GDM1 (cell line): ENCODE measurements at regions not wholly inside any gene's neighbourhood (a gene's known extent, or its start where the extent isn't known, plus 50 kb on each side); places are given as distances from the start of the nearest gene placed in this dataset.
A peak's percentile ranks its signal among the peaks of the same experiment; 100 is the strongest.

Experiments used
- DNase-seq: peaks from one replicate; lab custom pipeline; 2025; lab: John Stamatoyannopoulos, UW

- no peak for DNase-seq
Observed at GRCh38 chr12:90029317-90029716, 320.7 kb upstream of the ATP2B1 start.

GRCh38 chr12:90028635-90029051, 320.0 kb upstream of the ATP2B1 start:
- DNase-seq = no peak

GRCh38 chr12:90027889-90028634, 319.4 kb upstream of the ATP2B1 start:
- DNase-seq = no peak

GRCh38 chr12:90027041-90027440, 318.4 kb upstream of the ATP2B1 start:
- DNase-seq = no peak

DNA sequence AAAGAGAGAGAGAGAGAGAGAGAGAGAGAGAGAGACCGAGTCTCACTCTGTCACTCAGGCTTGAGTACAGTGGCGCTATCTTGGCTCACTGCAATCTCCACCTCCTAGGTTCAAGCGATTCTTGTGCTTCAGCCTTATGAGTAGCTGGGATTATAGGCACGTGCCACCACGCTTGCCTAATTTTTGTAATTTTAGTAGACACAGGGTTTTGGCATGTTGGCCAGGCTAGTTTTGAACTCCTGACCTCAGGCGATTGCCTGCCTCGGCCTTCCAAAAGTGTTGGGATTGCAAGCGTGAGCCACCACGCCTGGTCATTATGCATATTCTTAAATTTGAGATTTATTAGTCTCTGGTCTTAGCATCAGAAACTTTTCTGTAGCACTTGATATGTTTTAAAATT, 317.9 kb upstream of the ATP2B1 start:
- no peak for DNase-seq

GRCh38 chr12:90024262-90024661, 315.6 kb upstream of the ATP2B1 start:
- DNase-seq = no peak

- no peak for DNase-seq
Observed at GRCh38 chr12:90023207-90023900, 314.7 kb upstream of the ATP2B1 start.

GRCh38 chr12:90021795-90022440, 313.3 kb upstream of the ATP2B1 start:
- DNase-seq = no peak

DNA sequence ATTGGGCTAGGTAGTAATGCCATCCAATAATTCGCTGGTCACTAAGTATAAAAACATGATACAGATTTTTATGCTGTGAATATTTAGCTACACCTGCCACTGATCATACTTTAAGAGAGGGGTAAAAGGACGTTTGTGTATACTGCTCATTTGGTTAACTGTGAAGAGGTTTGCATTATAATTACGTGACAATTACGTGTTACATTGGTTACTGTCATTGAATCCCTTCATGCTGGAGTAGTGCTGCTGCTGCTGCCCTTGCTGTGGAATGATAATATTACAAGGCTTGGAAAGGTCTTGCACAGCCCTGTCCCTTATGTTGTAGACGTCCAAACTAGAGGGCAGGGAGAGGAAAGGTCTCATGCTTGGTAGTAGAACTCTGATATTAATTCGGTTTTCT, 312.2 kb upstream of the ATP2B1 start:
- DNase-seq = no peak

DNA sequence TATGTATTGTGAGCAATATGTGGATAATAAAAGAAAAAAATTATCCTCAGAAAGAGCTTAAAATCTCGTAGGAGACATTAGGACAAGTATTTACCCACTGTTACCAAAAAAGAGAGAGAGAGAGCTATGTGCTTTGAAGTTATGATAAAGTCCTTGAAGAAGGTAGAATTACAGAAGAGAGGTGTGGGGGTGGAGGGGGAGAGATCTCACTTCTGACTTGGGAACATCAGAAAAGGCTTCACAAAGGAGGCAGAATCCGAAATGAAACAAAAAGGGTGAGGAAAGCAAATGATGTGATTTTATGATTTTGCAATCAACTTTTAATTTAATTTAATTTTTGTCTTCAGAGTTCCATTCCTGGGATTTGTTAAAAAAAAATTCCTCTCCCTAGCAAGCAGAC, 311.8 kb upstream of the ATP2B1 start:
- DNase-seq = no peak

- DNase-seq = no peak
Observed at GRCh38 chr12:90020014-90020413, 311.4 kb upstream of the ATP2B1 start.

- no peak for DNase-seq
Observed at GRCh38 chr12:90017316-90017715, 308.7 kb upstream of the ATP2B1 start.

DNA sequence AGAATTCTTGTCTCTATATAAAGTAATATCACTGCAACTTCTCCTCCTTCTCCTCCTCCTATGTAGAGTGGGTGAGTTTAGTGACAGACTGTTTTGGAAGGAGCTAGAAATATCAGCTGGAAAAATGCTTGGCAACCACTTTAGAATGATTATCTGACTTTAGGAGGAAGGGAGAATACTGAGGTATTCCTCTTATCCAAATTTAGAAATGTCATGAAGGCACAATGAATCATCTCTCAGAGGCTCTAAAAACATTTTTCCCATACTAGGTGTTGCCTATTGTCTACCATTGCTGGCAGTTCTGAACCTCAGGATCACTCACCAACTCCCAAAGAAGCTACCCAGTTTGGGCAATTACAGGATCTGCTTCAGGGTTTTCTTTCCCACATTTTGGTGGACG, 306.6 kb upstream of the ATP2B1 start:
- no peak for DNase-seq

GRCh38 chr12:90013409-90013808, 304.8 kb upstream of the ATP2B1 start:
- peak; percentile 7 for DNase-seq

DNA sequence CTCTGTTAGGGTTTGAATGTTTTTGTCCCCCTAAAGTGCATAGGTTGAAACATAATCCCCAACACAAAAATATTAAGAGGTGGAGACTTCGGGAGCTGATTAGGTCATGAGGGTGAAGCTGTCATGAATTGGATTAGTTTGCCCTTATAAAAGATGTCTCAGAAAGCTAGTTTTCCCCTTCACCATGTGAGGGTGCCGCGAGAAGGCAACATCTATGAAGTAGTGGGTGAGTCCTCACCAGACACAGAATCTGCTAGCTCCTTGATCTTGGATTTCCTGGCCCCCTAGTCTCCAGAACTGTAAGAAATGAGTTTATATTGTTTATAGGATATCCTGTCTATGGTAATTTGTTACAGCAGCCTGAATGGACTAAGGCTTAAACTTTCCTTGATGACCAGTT, 301.5 kb upstream of the ATP2B1 start:
- DNase-seq = no peak

DNA sequence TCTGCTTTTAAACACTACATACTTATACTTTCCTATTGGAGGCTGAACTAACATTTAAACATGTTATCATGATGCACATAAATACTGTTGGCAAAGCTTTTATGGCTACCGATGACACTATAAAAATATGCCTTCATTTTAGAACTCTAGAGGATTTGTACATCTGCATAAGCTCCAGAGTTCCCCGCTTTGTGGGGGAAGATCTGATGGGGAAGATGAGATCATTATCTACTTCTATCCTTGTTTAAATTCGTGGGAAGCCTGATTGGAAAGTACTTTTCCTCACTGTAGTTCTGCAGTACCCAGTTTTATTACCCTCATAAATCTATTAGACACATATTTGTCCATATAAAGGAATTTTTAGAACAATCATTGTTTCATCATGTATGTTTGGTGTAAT, 299.6 kb upstream of the ATP2B1 start:
- no peak for DNase-seq

DNA sequence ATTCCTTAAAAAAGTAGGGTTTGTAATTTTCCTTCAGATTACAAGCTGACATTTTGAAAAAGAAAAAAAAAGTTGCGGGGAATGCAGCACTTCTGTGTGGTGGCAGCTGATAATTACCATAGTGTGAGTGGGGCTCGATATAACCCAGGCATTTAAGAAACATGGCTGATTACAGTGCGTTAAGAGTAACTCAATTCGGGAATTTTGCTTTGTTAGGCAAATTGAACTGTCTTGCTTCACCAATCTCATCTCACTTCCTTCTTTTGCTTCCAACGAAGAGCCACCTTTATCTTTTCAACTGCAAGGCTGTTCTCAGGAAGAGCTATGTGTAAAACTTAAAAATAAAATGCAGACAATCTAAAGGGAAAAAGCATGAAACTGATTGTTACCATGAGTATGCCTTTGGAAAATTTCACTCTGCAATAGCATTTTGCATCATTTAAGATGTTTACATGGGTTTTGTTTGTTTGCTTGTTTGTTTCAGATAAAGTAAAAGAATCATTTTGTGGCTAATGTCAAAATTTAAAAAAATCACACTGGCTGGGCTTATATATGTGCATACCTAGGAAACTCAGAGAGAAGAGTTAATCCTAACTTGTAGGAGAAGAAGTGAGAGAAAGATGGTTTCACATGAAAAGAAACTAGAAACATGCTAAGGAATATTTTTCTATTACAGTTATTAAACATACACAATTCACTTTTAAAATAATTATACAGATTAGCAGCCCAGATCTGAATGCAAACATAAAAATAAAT, 295.9 kb upstream of the ATP2B1 start:
- no peak for DNase-seq

GRCh38 chr12:90003688-90004087, 295.1 kb upstream of the ATP2B1 start:
- no peak for DNase-seq

DNA sequence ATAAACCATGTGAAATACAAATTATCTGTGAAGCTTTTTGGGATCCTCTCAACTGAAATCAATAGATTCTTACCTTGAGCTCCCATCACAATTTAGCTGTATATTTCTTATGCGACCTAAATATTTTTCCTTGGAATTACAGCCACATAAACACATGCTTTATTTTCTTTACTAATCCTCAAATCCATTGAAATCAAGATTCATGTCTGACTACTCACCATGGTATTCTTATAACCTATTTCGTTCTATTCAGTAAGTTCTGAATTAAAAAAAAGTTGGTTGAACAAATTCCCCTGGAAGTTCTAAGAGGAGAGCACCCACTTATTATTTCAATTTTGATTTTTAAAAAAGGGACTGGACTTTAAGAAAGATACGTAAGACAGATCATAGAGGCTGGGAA, 292.1 kb upstream of the ATP2B1 start:
- DNase-seq = no peak

GRCh38 chr12:89999699-90000505, 291.3 kb upstream of the ATP2B1 start:
- DNase-seq = no peak

- no peak for DNase-seq
Observed at GRCh38 chr12:89995870-89996269, 287.2 kb upstream of the ATP2B1 start.

DNA sequence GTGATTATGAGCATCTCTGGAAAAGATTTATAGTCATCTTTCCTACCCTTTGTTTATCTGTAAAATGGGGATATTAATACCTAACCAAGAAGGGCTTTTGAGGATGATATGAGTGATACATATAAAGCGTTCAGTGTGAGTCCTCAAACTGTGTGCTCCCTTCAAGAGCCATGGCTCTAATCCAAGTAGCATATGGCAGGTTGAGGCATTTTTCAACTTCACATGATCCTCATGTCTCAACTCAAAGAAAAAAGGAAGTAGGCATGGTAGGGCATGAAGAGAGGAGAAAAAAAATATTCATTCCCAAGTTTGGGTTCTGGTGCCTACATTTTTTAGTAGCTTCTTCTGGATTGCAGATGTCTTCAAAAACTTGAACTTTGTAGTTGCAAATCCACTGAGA, 286.3 kb upstream of the ATP2B1 start:
- no peak for DNase-seq
